ENCODE measurements at regions not wholly inside any gene's neighbourhood (a gene's known extent, or its start where the extent isn't known, plus 50 kb on each side); places are given as distances from the start of the nearest gene placed in this dataset.

- Mint-ChIP-seq H3K9me3 (no peaks in the 10 kb centered on the region), H3K36me3 (no peaks in the 10 kb centered on the region), H3K27me3 (peaks cover 11% of the 10 kb centered on the region), H3K4me1 (no peaks in the 10 kb centered on the region), H3K4me3 (no peak overlapping the region), H3K27ac (no peak overlapping the region)
- ATAC-seq: no peak
Observed at GRCh38 chr17:13753771-13754170, 152.0 kb upstream of the HS3ST3A1 start.

- H3K4me3 Mint-ChIP-seq: no peak overlapping the region
- H3K4me1 Mint-ChIP-seq: no peaks in the 10 kb centered on the region
- ATAC-seq: no peak
- H3K27ac Mint-ChIP-seq: no peak overlapping the region
- H3K27me3 Mint-ChIP-seq: peaks cover 11% of the 10 kb centered on the region
- H3K9me3 Mint-ChIP-seq: no peaks in the 10 kb centered on the region
- no peaks in the 10 kb centered on the region for H3K36me3 Mint-ChIP-seq
Observed at GRCh38 chr17:13755851-13756250, 154.1 kb upstream of the HS3ST3A1 start.

GRCh38 chr17:13756763-13757162 lies 155.0 kb upstream of the HS3ST3A1 start:
- Mint-ChIP-seq H3K36me3 (no peaks in the 10 kb centered on the region), H3K27ac (no peak overlapping the region), H3K4me3 (no peak overlapping the region), H3K9me3 (no peaks in the 10 kb centered on the region), H3K27me3 (peaks cover 6% of the 10 kb centered on the region), H3K4me1 (no peaks in the 10 kb centered on the region)
- ATAC-seq: no peak

- Mint-ChIP-seq H3K9me3 (no peaks in the 10 kb centered on the region), H3K36me3 (no peaks in the 10 kb centered on the region), H3K4me1 (no peaks in the 10 kb centered on the region), H3K27me3 (no peaks in the 10 kb centered on the region), H3K4me3 (no peak overlapping the region), H3K27ac (no peak overlapping the region)
- ATAC-seq: no peak
Observed at GRCh38 chr17:13757871-13758270, 156.1 kb upstream of the HS3ST3A1 start.

- Mint-ChIP-seq H3K9me3 (no peaks in the 10 kb centered on the region), H3K27me3 (peaks cover 10% of the 10 kb centered on the region), H3K4me3 (no peak overlapping the region), H3K4me1 (no peaks in the 10 kb centered on the region), H3K27ac (no peak overlapping the region), H3K36me3 (no peaks in the 10 kb centered on the region)
- no peak for ATAC-seq
Observed at GRCh38 chr17:13759518-13760335, 158.0 kb upstream of the HS3ST3A1 start.

- H3K4me3 Mint-ChIP-seq: no peak overlapping the region
- no peaks in the 10 kb centered on the region for H3K9me3 Mint-ChIP-seq
- ATAC-seq: no peak
- peaks cover 12% of the 10 kb centered on the region for H3K27me3 Mint-ChIP-seq
- no peaks in the 10 kb centered on the region for H3K4me1 Mint-ChIP-seq
- H3K27ac Mint-ChIP-seq: no peak overlapping the region
- H3K36me3 Mint-ChIP-seq: no peaks in the 10 kb centered on the region
Observed at GRCh38 chr17:13761038-13761603, 159.4 kb upstream of the HS3ST3A1 start.

- peaks cover 24% of the 10 kb centered on the region for H3K27me3 Mint-ChIP-seq
Observed at GRCh38 chr17:13765701-13766100, 164.0 kb upstream of the HS3ST3A1 start.

GRCh38 chr17:13770702-13771101 lies 169.0 kb upstream of the HS3ST3A1 start:
- ATAC-seq: no peak
- Mint-ChIP-seq H3K27me3 (peaks cover 14% of the 10 kb centered on the region), H3K4me3 (no peak overlapping the region), H3K27ac (no peak overlapping the region), H3K4me1 (no peaks in the 10 kb centered on the region), H3K36me3 (peaks cover 22% of the 10 kb centered on the region), H3K9me3 (peaks cover 15% of the 10 kb centered on the region)

More at GRCh38 chr17:13765701-13766100, 164.0 kb upstream of the HS3ST3A1 start:
- Mint-ChIP-seq H3K4me3 (no peak overlapping the region), H3K36me3 (peaks cover 4% of the 10 kb centered on the region), H3K9me3 (peaks cover 13% of the 10 kb centered on the region), H3K27ac (no peak overlapping the region), H3K4me1 (no peaks in the 10 kb centered on the region)
- ATAC-seq: no peak

GRCh38 chr17:13775450-13775849 lies 173.7 kb upstream of the HS3ST3A1 start:
- Mint-ChIP-seq H3K4me3 (no peak overlapping the region), H3K4me1 (no peaks in the 10 kb centered on the region), H3K27me3 (no peaks in the 10 kb centered on the region), H3K9me3 (peaks cover 10% of the 10 kb centered on the region), H3K36me3 (peaks cover 42% of the 10 kb centered on the region), H3K27ac (no peak overlapping the region)
- no peak for ATAC-seq

- no peak overlapping the region for H3K27ac Mint-ChIP-seq
- no peaks in the 10 kb centered on the region for H3K4me1 Mint-ChIP-seq
- H3K4me3 Mint-ChIP-seq: no peak overlapping the region
- peaks cover 9% of the 10 kb centered on the region for H3K9me3 Mint-ChIP-seq
- H3K36me3 Mint-ChIP-seq: peaks cover 43% of the 10 kb centered on the region
- no peak for ATAC-seq
- H3K27me3 Mint-ChIP-seq: no peaks in the 10 kb centered on the region
Observed at GRCh38 chr17:13776027-13776551, 174.4 kb upstream of the HS3ST3A1 start.

GRCh38 chr17:13777003-13777402 lies 175.3 kb upstream of the HS3ST3A1 start:
- peaks cover 9% of the 10 kb centered on the region for H3K9me3 Mint-ChIP-seq
- H3K27me3 Mint-ChIP-seq: no peaks in the 10 kb centered on the region
- no peak overlapping the region for H3K4me3 Mint-ChIP-seq
- ATAC-seq: no peak
- H3K4me1 Mint-ChIP-seq: no peaks in the 10 kb centered on the region
- H3K36me3 Mint-ChIP-seq: peaks cover 42% of the 10 kb centered on the region
- no peak overlapping the region for H3K27ac Mint-ChIP-seq

GRCh38 chr17:13784434-13785095 lies 182.8 kb upstream of the HS3ST3A1 start:
- Mint-ChIP-seq H3K27ac (no peak overlapping the region), H3K9me3 (peaks cover 6% of the 10 kb centered on the region), H3K36me3 (peaks cover 6% of the 10 kb centered on the region), H3K27me3 (no peaks in the 10 kb centered on the region), H3K4me1 (peaks cover 18% of the 10 kb centered on the region), H3K4me3 (no peak overlapping the region)
- ATAC-seq: no peak

- Mint-ChIP-seq H3K27ac (no peak overlapping the region), H3K27me3 (no peaks in the 10 kb centered on the region), H3K36me3 (peaks cover under 1% of the 10 kb centered on the region), H3K4me3 (no peak overlapping the region), H3K9me3 (peaks cover 2% of the 10 kb centered on the region), H3K4me1 (peaks cover 18% of the 10 kb centered on the region)
- no peak for ATAC-seq
Observed at GRCh38 chr17:13785981-13786598, 184.4 kb upstream of the HS3ST3A1 start.

GRCh38 chr17:13787636-13788035 lies 185.9 kb upstream of the HS3ST3A1 start:
- H3K4me3 Mint-ChIP-seq: no peak overlapping the region
- H3K36me3 Mint-ChIP-seq: no peaks in the 10 kb centered on the region
- no peak overlapping the region for H3K27ac Mint-ChIP-seq
- H3K4me1 Mint-ChIP-seq: peaks cover 18% of the 10 kb centered on the region
- H3K9me3 Mint-ChIP-seq: peaks cover 2% of the 10 kb centered on the region
- no peak for ATAC-seq
- no peaks in the 10 kb centered on the region for H3K27me3 Mint-ChIP-seq

GRCh38 chr17:13788385-13788784 lies 186.7 kb upstream of the HS3ST3A1 start:
- Mint-ChIP-seq H3K4me1 (peaks cover 18% of the 10 kb centered on the region), H3K9me3 (peaks cover 2% of the 10 kb centered on the region), H3K4me3 (no peak overlapping the region), H3K36me3 (no peaks in the 10 kb centered on the region), H3K27me3 (no peaks in the 10 kb centered on the region), H3K27ac (no peak overlapping the region)
- ATAC-seq: no peak
